LNCAP (cell line): ENCODE measurements at regions not wholly inside any gene's neighbourhood (a gene's known extent, or its start where the extent isn't known, plus 50 kb on each side); places are given as distances from the start of the nearest gene placed in this dataset.

ENCODE experiments used
- TF ChIP-seq, protein P1 (sequence below): fragments of 450-650 bp; IDR thresholded peaks from 2 replicates; pipeline ENCODE4 v1.5.1; 2017; ENCODE audit warnings: mild to moderate bottlenecking

DNA sequence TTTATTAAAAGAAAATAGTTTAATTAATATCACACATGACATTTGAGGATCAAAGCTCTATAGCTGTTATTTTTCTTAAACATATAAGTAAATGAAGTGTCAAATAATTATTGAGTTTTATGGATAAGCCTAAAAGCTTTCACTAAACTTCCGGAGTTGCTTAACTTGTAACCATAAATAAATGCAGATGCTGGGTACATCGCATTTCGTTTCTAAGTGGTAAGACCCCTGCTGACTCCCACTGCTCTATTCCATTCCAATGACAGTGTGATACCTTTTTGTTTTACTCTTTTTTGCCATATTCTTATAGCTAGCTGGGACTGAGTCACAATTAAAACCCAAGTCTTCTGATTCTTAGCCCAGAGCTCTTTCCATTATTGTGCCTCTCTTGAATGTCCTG is 411.1 kb downstream of the SOX2 start:
- TF ChIP-seq, protein P1, sequence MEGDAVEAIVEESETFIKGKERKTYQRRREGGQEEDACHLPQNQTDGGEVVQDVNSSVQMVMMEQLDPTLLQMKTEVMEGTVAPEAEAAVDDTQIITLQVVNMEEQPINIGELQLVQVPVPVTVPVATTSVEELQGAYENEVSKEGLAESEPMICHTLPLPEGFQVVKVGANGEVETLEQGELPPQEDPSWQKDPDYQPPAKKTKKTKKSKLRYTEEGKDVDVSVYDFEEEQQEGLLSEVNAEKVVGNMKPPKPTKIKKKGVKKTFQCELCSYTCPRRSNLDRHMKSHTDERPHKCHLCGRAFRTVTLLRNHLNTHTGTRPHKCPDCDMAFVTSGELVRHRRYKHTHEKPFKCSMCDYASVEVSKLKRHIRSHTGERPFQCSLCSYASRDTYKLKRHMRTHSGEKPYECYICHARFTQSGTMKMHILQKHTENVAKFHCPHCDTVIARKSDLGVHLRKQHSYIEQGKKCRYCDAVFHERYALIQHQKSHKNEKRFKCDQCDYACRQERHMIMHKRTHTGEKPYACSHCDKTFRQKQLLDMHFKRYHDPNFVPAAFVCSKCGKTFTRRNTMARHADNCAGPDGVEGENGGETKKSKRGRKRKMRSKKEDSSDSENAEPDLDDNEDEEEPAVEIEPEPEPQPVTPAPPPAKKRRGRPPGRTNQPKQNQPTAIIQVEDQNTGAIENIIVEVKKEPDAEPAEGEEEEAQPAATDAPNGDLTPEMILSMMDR = no peak

DNA sequence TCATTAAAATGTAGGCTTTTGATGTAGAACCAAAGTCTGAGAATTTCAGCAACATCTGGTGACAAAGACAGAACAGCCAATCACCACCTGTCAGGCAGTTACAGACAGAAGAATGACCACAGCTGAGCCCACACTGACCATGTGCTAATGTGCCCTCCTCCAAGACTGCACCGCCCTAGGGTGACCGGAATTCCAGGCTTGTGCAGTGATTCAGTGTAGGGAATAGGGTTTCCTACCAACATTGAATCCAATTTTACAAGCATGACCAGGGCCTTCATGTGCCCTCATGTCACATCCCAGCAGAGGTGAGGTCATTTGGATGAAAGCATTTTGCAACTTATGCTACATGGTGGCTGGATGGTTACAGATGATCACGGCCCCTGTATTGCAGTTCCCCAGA is 412.5 kb downstream of the SOX2 start:
- TF ChIP-seq, protein P1 = no peak

DNA sequence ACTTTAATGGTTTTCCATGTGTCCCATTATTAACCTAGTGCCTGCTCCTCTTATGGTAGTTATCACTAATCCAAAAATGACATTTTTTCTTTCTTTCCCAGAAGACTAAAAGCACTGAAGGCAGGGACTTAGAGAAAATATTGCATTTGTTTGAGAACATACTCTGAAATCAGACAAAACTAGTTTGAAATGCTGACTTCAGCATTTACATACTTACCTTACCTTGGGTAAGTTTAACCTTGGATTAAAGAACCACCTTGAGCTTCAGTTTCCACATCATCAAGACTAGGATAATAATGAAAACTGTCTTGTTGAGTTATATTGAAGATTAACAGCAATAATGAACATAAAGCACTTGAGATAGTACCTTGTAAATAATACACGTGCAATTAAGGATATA is 413.0 kb downstream of the SOX2 start:
- TF ChIP-seq, protein P1 = no peak

DNA sequence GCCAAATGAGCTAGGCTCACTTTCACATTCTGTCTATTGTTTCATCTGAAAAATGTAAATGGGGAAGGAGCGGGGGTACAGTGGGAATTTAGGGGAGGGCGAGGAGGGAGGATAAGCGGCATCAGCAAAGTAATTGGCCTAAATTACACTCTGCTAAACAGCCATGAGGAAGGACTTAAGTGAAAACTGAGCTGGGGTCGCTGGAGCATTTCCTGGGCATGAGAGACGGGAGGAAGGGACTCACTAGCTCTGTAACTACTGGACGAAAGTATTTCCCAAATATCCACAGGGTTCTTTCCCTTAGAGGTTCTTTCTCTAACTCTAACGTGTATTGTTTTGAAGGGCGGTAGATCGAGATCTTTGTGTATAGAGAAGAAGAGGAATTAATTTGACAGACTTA is 418.0 kb downstream of the SOX2 start:
- TF ChIP-seq, protein P1 = no peak

DNA sequence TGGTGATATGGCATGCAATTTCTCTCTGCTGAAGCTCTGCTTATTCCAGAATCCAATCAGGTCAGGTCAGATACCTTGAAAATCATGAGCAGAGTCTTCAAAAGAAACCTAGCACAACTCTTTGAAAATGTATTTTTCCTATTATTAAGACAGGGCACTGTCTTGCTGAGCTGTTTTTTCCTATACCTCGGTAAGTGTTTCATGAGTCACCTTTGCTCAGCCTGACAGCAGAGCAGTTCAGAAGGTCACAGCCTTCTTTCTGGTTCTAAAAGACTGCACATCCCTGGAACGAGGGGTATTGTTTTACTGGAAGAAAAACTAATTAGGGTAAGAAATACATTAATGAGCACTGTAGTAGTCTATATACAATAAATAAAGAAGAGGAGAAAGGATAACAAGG is 422.0 kb downstream of the SOX2 start:
- TF ChIP-seq, protein P1 = no peak

DNA sequence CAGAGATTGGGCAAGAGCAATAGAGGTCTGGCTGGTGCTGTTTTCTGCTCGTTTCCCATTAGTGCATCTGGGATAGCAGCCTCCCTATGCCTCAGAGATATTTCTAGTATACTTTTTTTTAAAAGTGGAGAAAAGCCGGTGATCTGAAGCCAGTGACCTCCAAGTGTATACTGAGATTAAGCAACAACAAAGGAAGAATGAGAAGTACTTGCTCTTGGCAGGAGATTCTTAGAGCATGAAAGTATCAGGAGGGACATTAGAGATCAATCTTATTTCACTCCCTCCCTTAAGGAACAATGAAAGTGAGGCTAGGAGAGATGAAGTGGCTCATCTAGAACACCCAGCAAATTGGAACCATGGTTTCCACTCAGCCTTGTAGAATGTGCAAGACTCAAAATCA is 423.3 kb downstream of the SOX2 start:
- TF ChIP-seq, protein P1 = no peak

DNA sequence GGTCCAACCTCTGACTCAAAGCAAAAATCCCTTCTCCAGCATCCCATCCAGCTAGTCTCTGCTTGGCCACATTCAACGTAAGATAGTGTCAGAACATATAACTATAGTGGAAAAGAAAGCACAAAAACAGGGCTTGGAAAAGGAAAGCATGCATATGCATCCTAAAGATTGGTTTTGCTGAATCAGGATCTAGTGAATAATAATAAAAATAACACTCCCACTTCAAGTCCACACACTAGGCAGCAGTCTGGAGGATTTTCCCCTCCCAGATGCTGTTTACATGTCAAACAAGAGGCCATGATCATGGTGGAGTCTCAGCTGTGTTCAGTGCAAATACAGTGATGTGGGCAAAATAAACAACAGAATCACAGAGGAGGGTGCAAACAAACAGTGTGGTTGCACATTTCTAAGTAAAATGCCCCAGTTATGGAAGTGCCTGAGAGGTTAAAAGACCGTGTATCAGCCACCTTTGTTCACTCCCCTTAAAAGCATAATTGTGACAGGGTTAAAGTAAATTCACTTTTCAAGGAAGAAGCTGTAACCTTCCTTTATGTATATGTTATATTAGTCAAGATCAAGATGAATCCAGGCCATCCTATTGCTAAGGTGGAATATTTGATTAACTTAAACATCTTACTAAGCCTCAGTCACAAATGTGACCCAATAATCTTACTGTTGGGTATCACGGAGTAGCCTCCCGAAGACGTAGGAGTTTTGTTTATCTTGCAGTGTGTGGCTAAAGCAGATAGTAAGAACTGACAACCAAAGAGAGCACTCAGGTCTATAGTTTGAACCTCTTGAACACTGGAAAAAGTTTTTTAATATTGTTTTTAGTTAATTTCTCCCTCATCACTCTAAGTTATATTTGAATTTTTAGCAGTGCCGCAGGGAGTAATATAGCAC is 424.5 kb downstream of the SOX2 start:
- TF ChIP-seq, protein P1 = no peak
